ENCODE measurements at regions not wholly inside any gene's neighbourhood (a gene's known extent, or its start where the extent isn't known, plus 50 kb on each side); places are given as distances from the start of the nearest gene placed in this dataset.

- no peak overlapping the region for H2BK5ac ChIP-seq (ENCODE audit: insufficient read length, low read length)
- H2BK20ac ChIP-seq (ENCODE audit: low read depth, low read length, poor library complexity, severe bottlenecking), result no peak overlapping the region
- TF ChIP-seq, protein P1, sequence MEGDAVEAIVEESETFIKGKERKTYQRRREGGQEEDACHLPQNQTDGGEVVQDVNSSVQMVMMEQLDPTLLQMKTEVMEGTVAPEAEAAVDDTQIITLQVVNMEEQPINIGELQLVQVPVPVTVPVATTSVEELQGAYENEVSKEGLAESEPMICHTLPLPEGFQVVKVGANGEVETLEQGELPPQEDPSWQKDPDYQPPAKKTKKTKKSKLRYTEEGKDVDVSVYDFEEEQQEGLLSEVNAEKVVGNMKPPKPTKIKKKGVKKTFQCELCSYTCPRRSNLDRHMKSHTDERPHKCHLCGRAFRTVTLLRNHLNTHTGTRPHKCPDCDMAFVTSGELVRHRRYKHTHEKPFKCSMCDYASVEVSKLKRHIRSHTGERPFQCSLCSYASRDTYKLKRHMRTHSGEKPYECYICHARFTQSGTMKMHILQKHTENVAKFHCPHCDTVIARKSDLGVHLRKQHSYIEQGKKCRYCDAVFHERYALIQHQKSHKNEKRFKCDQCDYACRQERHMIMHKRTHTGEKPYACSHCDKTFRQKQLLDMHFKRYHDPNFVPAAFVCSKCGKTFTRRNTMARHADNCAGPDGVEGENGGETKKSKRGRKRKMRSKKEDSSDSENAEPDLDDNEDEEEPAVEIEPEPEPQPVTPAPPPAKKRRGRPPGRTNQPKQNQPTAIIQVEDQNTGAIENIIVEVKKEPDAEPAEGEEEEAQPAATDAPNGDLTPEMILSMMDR (conservative IDR thresholded peaks at IDR 0.05), result no peak
- no peak overlapping the region for H4K91ac ChIP-seq (ENCODE audit: insufficient read length, low read depth, low read length)
- H4K20me1 ChIP-seq (ENCODE audit: control insufficient read depth, insufficient read depth, insufficient read length), result no peaks in the 10 kb centered on the region
- H2BK15ac ChIP-seq (ENCODE audit: low read depth, low read length), result no peak overlapping the region
- H3K27ac ChIP-seq (ENCODE audit: insufficient read length, low read depth, low read length), result no peak overlapping the region
- WGBS (ENCODE audit: extremely low coverage, insufficient read length, low lambda C conversion rate), result no CpG with 5 or more reads among the region's 5 CpGs
- H3K23me2 ChIP-seq (ENCODE audit: insufficient read length, low read depth, low read length, poor library complexity, severe bottlenecking), result no peaks in the 10 kb centered on the region
- H2AK5ac ChIP-seq (ENCODE audit: insufficient read length, low read length), result no peak overlapping the region
- H3K27me3 ChIP-seq (ENCODE audit: insufficient read depth, low read length), result no peaks in the 10 kb centered on the region
- no peaks in the 10 kb centered on the region for H3K79me2 ChIP-seq (ENCODE audit: insufficient read depth, low read length)
- H3K9me3 Mint-ChIP-seq, result peaks cover 15 to 18% of the 10 kb centered on the region in 2 experiments
- no peak overlapping the region for H2AFZ ChIP-seq (ENCODE audit: low read length)
- no peak overlapping the region for H4K5ac ChIP-seq (ENCODE audit: insufficient read length, low read depth, low read length)
- H3T11ph ChIP-seq (ENCODE audit: low read length), result no peak overlapping the region
- H3K4me2 ChIP-seq (ENCODE audit: insufficient read depth, insufficient read length, low read length), result no peak overlapping the region
- H3K79me1 ChIP-seq (ENCODE audit: insufficient read depth, low read depth, low read length, poor library complexity, severe bottlenecking), result no peaks in the 10 kb centered on the region
- H3K9me3 ChIP-seq (ENCODE audit: control insufficient read depth, low read depth, low read length), result no peaks in the 10 kb centered on the region
- H3K4me3 Mint-ChIP-seq, result no peak overlapping the region
- H3K14ac ChIP-seq (ENCODE audit: insufficient read depth, low read length), result no peak overlapping the region
- no peaks in the 10 kb centered on the region for H3K4me1 ChIP-seq (ENCODE audit: insufficient read depth, low read length)
- no peak for DNase-seq
- H3K4me1 Mint-ChIP-seq, result peaks cover 0 to 4% of the 10 kb centered on the region in 2 experiments; a peak in 2 of 4 replicates
- no peaks in the 10 kb centered on the region; the same call in 1 of the 2 replicates for H3K27me3 Mint-ChIP-seq (ENCODE audit: low read depth)
- H4K8ac ChIP-seq (replicated peaks; ENCODE audit: insufficient read length, low read depth, low read length), result no peak overlapping the region
- no peak overlapping the region for H3K27ac Mint-ChIP-seq
- H3K9ac ChIP-seq (ENCODE audit: extremely low read depth, insufficient read length, low read length), result no peak overlapping the region
- no peak overlapping the region for H3K56ac ChIP-seq (ENCODE audit: insufficient read length, low read depth, low read length)
- no peak overlapping the region for H2BK120ac ChIP-seq (ENCODE audit: low read depth, low read length, poor library complexity, severe bottlenecking)
- H3K4ac ChIP-seq (ENCODE audit: low read depth, low read length), result no peak overlapping the region
- no peak overlapping the region for H2BK12ac ChIP-seq (ENCODE audit: insufficient read length, low read depth, low read length)
- peaks cover 9 to 19% (median 14%) of the 10 kb centered on the region in 3 experiments; a peak in 6 of 7 replicates for H3K36me3 Mint-ChIP-seq (ENCODE audit: insufficient read depth in 1 of 3, low read depth in 3 of 3)
- no peak overlapping the region for H3K18ac ChIP-seq (ENCODE audit: insufficient read length, low read depth, low read length)
- H3K23ac ChIP-seq (ENCODE audit: insufficient read length, low read depth, low read length), result no peak overlapping the region
Measured at GRCh38 chr2:37784759-37785149, 113.3 kb upstream of the CDC42EP3 start.
